MM.1S (cell line): ENCODE measurements at regions not wholly inside any gene's neighbourhood (a gene's known extent, or its start where the extent isn't known, plus 50 kb on each side); places are given as distances from the start of the nearest gene placed in this dataset.

ENCODE experiments used
- DNase-seq: peaks from one replicate; pipeline ENCODE4 v3.0.0-alpha.2; 2015
- H2AFZ ChIP-seq: fragments of 300-600 bp; sonication (generic); 2 replicates; pipeline ENCODE4 v1.6.0; 2016; ENCODE audit warnings: antibody characterized with exemption, low read length
- H3F3A ChIP-seq: fragments of 300-600 bp; sonication (generic); 2 replicates; pipeline ENCODE4 v1.6.1; 2016; ENCODE audit warnings: mild to moderate bottlenecking, antibody characterized with exemption, low read length, moderate library complexity, mixed read lengths; ENCODE audit not compliant: insufficient read depth
- H3K27ac ChIP-seq: fragments of 300-600 bp; sonication (generic); 2 replicates; pipeline ENCODE4 v1.5.1; 2016; ENCODE audit warnings: mild to moderate bottlenecking, low read length
- H3K27me3 ChIP-seq: fragments of 300-600 bp; sonication (generic); replicated peaks from 2 replicates; pipeline ENCODE4 v1.6.0; 2016; ENCODE audit warnings: low read length; ENCODE audit not compliant: insufficient read depth
- H3K36me3 ChIP-seq: fragments of 300-600 bp; sonication (generic); replicated peaks from 2 replicates; pipeline ENCODE4 v1.6.1; 2016; ENCODE audit warnings: mild to moderate bottlenecking, low read length, mixed read lengths; ENCODE audit not compliant: insufficient read depth
- H3K4me1 ChIP-seq: fragments of 300-600 bp; sonication (generic); 2 replicates; pipeline ENCODE4 v1.6.1; 2016; ENCODE audit warnings: low read length, mixed read lengths
- H3K4me2 ChIP-seq: fragments of 300-600 bp; sonication (generic); 2 replicates; pipeline ENCODE4 v1.6.0; 2016; ENCODE audit warnings: low read depth, low read length
- H3K4me3 ChIP-seq: fragments of 300-600 bp; sonication (generic); 2 replicates; pipeline ENCODE4 v1.5.1; 2016; ENCODE audit warnings: low read length, mixed read lengths
- H3K79me2 ChIP-seq: fragments of 300-600 bp; sonication (generic); 2 replicates; pipeline ENCODE4 v1.6.1; 2016; ENCODE audit warnings: mixed run types, low read length, mixed read lengths
- H3K9ac ChIP-seq: fragments of 300-600 bp; sonication (generic); 2 replicates; pipeline ENCODE4 v1.6.1; 2016; ENCODE audit warnings: low read length, mixed read lengths
- H3K9me2 ChIP-seq: fragments of 300-600 bp; sonication (generic); replicated peaks from 2 replicates; pipeline ENCODE4 v1.6.1; 2016; ENCODE audit warnings: mild to moderate bottlenecking, low read length, mixed read lengths; ENCODE audit not compliant: insufficient read depth
- H3K9me3 ChIP-seq: fragments of 300-600 bp; sonication (generic); replicated peaks from 2 replicates; pipeline ENCODE4 v1.6.1; 2016; ENCODE audit warnings: mild to moderate bottlenecking, low read length, mixed read lengths; ENCODE audit not compliant: insufficient read depth
- H4K20me1 ChIP-seq: fragments of 300-600 bp; sonication (generic); 2 replicates; pipeline ENCODE4 v1.6.1; 2016; ENCODE audit warnings: mild to moderate bottlenecking, low read length, moderate library complexity, mixed read lengths; ENCODE audit not compliant: insufficient read depth
- CTCF ChIP-seq: fragments of 300-600 bp; sonication (generic); IDR thresholded peaks from 2 replicates; pipeline ENCODE4 v1.5.1; 2016; ENCODE audit warnings: antibody characterized with exemption, low read length, mixed read lengths
- EZH2 ChIP-seq: fragments of 300-600 bp; sonication (generic); optimal IDR thresholded peaks from 2 replicates; pipeline ENCODE3; 2017; ENCODE audit warnings: low read depth, mild to moderate bottlenecking, antibody characterized with exemption, low read length, mixed read lengths
- EZH2phosphoT487 ChIP-seq: fragments of 300-600 bp; sonication (generic); IDR thresholded peaks from 2 replicates; pipeline ENCODE4 v1.6.1; 2018; ENCODE audit warnings: antibody characterized with exemption, low read length

- no peak for TF ChIP-seq CTCF
- TF ChIP-seq EZH2 = no peak
- TF ChIP-seq EZH2phosphoT487 = no peak
- Histone ChIP-seq H3K4me2 (no peak overlapping the region), H4K20me1 (no peaks in the 10 kb centered on the region), H3F3A (no peaks in the 10 kb centered on the region), H3K79me2 (no peaks in the 10 kb centered on the region), H3K27me3 (no peaks in the 10 kb centered on the region), H3K36me3 (no peaks in the 10 kb centered on the region), H3K27ac (no peak overlapping the region), H3K4me3 (no peak overlapping the region), H3K9me3 (no peaks in the 10 kb centered on the region), H3K4me1 (no peaks in the 10 kb centered on the region), H3K9me2 (no peaks in the 10 kb centered on the region), H3K9ac (no peak overlapping the region; the same call in 1 of the 2 replicates), H2AFZ (no peak overlapping the region)
- no peak for DNase-seq
Measured at GRCh38 chr1:163785868-163786405, 464.2 kb downstream of the NUF2 start.

- DNase-seq = no peak
- Histone ChIP-seq H3K9ac (no peak overlapping the region), H3K9me3 (no peaks in the 10 kb centered on the region), H3K36me3 (no peaks in the 10 kb centered on the region), H3F3A (no peaks in the 10 kb centered on the region), H3K27ac (no peak overlapping the region), H2AFZ (no peak overlapping the region), H3K4me1 (no peaks in the 10 kb centered on the region), H3K79me2 (no peaks in the 10 kb centered on the region), H3K9me2 (no peaks in the 10 kb centered on the region), H3K4me3 (no peak overlapping the region), H4K20me1 (no peaks in the 10 kb centered on the region), H3K27me3 (no peaks in the 10 kb centered on the region), H3K4me2 (no peak overlapping the region)
- TF ChIP-seq CTCF (no peak), EZH2phosphoT487 (no peak), EZH2 (no peak)
Measured at GRCh38 chr1:163789911-163790310, 468.2 kb downstream of the NUF2 start.

GRCh38 chr1:163794551-163794950, 472.8 kb downstream of the NUF2 start:
- no peak for DNase-seq
- Histone ChIP-seq H3F3A (no peaks in the 10 kb centered on the region), H3K36me3 (no peaks in the 10 kb centered on the region), H2AFZ (no peak overlapping the region), H3K9ac (no peak overlapping the region), H3K9me2 (no peaks in the 10 kb centered on the region), H3K79me2 (no peaks in the 10 kb centered on the region), H4K20me1 (no peaks in the 10 kb centered on the region), H3K9me3 (no peaks in the 10 kb centered on the region), H3K4me3 (no peak overlapping the region), H3K27ac (no peak overlapping the region), H3K4me2 (no peak overlapping the region), H3K27me3 (no peaks in the 10 kb centered on the region), H3K4me1 (no peaks in the 10 kb centered on the region)
- TF ChIP-seq EZH2phosphoT487 = no peak

GRCh38 chr1:163796394-163796821, 474.7 kb downstream of the NUF2 start:
- no peaks in the 10 kb centered on the region for H3K36me3 ChIP-seq
- H3F3A ChIP-seq = no peaks in the 10 kb centered on the region
- no peak overlapping the region for H3K4me2 ChIP-seq
- no peak for DNase-seq
- no peak overlapping the region for H3K27ac ChIP-seq
- no peak for TF ChIP-seq CTCF
- TF ChIP-seq EZH2phosphoT487 = no peak
- TF ChIP-seq EZH2 = no peak
- no peaks in the 10 kb centered on the region for H3K79me2 ChIP-seq
- no peak overlapping the region for H3K4me3 ChIP-seq
- no peak overlapping the region for H3K9ac ChIP-seq
- H3K9me2 ChIP-seq = no peaks in the 10 kb centered on the region
- no peaks in the 10 kb centered on the region for H3K4me1 ChIP-seq
- H4K20me1 ChIP-seq = no peaks in the 10 kb centered on the region
- H3K27me3 ChIP-seq = no peaks in the 10 kb centered on the region
- no peak overlapping the region for H2AFZ ChIP-seq
- H3K9me3 ChIP-seq = no peaks in the 10 kb centered on the region
